K562 (cell line): ENCODE measurements at regions not wholly inside any gene's neighbourhood (a gene's known extent, or its start where the extent isn't known, plus 50 kb on each side); places are given as distances from the start of the nearest gene placed in this dataset.

Source experiments
- ATAC-seq: fragments of 200-7000 bp; cut with Tn5 transposase; 3 replicates; pipeline ENCODE4 v1.9.1; 2020; ENCODE audit warnings: moderate library complexity
- BruUV-seq: library from RNA; stranded (reverse); fragments of 400-500 nt; replicated peaks from 2 replicates; lab custom pipeline; 2021; lab: Mats Ljungman, UMichigan
- CTCF ChIA-PET: fragments of 300-600 bp; formaldehyde crosslinking; extraction: SDS; loops from one replicate; lab custom pipeline; 2021; ENCODE audit warnings: low intra/inter-chr PET ratio; lab: Yijun Ruan, JAX
- POLR2A ChIA-PET: fragments of 300-600, 350-650 bp; sonication (Branson Sonifier 250); formaldehyde crosslinking; extraction: SDS; loops from one replicate; lab custom pipeline; 2021; ENCODE audit warnings: antibody characterized with exemption, inconsistent platforms; lab: Yijun Ruan, JAX
- DNase-seq, 4 experiments: peaks; one replicate each; pipeline versions ENCODE4 v3.0.0 to v3.0.0-alpha.2; 2011 to 2018; ENCODE audit warnings: low spot score in 3 of 4, mixed read lengths in 3 of 4; ENCODE audit errors: extremely low read depth in 1 of 4
- FAIRE-seq: peaks from 2 replicates; lab custom pipeline; 2011; peaks lifted over from hg19 to GRCh38; lab: Jason Lieb, UNC
- H2AFZ ChIP-seq: 2 replicates; pipeline ENCODE4 v1.6.0; 2011; ENCODE audit warnings: low read depth, low read length, control low read depth, inconsistent platforms
- H3K27ac ChIP-seq: fragments of 200-600 bp; 3 replicates; pipeline ENCODE4 v1.8.0; 2011; ENCODE audit warnings: low read depth, mild to moderate bottlenecking, control low read depth, inconsistent platforms, low read length, moderate library complexity, mixed read lengths; ENCODE audit errors: extremely low read depth
- H3K27me3 ChIP-seq, 2 experiments: fragments of 300-600 bp in 1 of 2; 2 replicates in 1 of 2; 3 replicates in 1 of 2; pipeline versions ENCODE4 v1.6.0 to v1.8.0; 2011; ENCODE audit warnings: inconsistent platforms in 2 of 2, low read length in 2 of 2, mild to moderate bottlenecking in 1 of 2, mixed read lengths in 1 of 2, moderate library complexity in 1 of 2; ENCODE audit not compliant: control insufficient read depth in 2 of 2, insufficient read depth in 2 of 2
- H3K36me3 ChIP-seq: fragments of 300-600 bp; 3 replicates; pipeline ENCODE4 v1.8.0; 2011; ENCODE audit warnings: mild to moderate bottlenecking, low read length, inconsistent platforms; ENCODE audit not compliant: control insufficient read depth, insufficient read depth
- H3K4me1 ChIP-seq, 2 experiments: fragments of 200-600 bp in 1 of 2; replicated peaks in 1 of 2; 2 replicates in 1 of 2; 3 replicates in 1 of 2; pipeline versions ENCODE4 v1.5.1 to v1.8.0; 2011; ENCODE audit warnings: inconsistent platforms in 2 of 2, low read length in 2 of 2, mild to moderate bottlenecking in 1 of 2, mixed read lengths in 1 of 2, moderate library complexity in 1 of 2; ENCODE audit not compliant: control insufficient read depth in 2 of 2, insufficient read depth in 2 of 2
- H3K4me2 ChIP-seq: 2 replicates; pipeline ENCODE4 v1.6.1; 2011; ENCODE audit warnings: low read length, control low read depth, inconsistent platforms, mixed read lengths; ENCODE audit not compliant: insufficient read depth
- H3K4me3 ChIP-seq: fragments of 200-600 bp; sonication (generic), shearing (Covaris generic); 2 replicates; pipeline ENCODE4 v1.5.1; 2016; ENCODE audit warnings: control low read depth, inconsistent platforms
- H3K79me2 ChIP-seq: fragments of 200-600 bp; 3 replicates; pipeline ENCODE4 v1.8.0; 2011; ENCODE audit warnings: low read length, inconsistent platforms; ENCODE audit not compliant: control insufficient read depth, insufficient read depth
- H3K9ac ChIP-seq, 2 experiments: 2 replicates each; pipeline versions ENCODE4 v1.6.0 to v1.6.1; 2011; ENCODE audit warnings: low read depth in 2 of 2, low read length in 2 of 2, control low read depth in 1 of 2, inconsistent platforms in 1 of 2, mild to moderate bottlenecking in 1 of 2, mixed read lengths in 1 of 2; ENCODE audit not compliant: insufficient read depth in 1 of 2
- H3K9me1 ChIP-seq: one replicate; pipeline ENCODE4 v1.6.0; 2011; ENCODE audit warnings: inconsistent platforms, mild to moderate bottlenecking, low read length, moderate library complexity; ENCODE audit not compliant: control insufficient read depth, insufficient read depth
- H3K9me3 ChIP-seq: replicated peaks from 2 replicates; pipeline ENCODE4 v1.5.1; 2011; ENCODE audit warnings: low read depth, low read length, inconsistent platforms; ENCODE audit not compliant: control insufficient read depth, insufficient read depth
- H4K20me1 ChIP-seq: replicated peaks from 2 replicates; pipeline ENCODE4 v1.6.1; 2011; ENCODE audit warnings: low read length, inconsistent platforms, mixed read lengths; ENCODE audit not compliant: control insufficient read depth, insufficient read depth
- ATF6 ChIP-seq: sonication (generic); formaldehyde crosslinking; IDR thresholded peaks from 2 replicates; pipeline ENCODE4 v1.4.0; 2020; ENCODE audit warnings: mild to moderate bottlenecking, missing genetic modification reagents
- BMI1 ChIP-seq: fragments of 150-350 bp; IDR thresholded peaks from 2 replicates; pipeline ENCODE4 v1.6.1; 2014; ENCODE audit warnings: low read length
- CBX2 ChIP-seq: fragments of 200-600 bp; sonication (generic); IDR thresholded peaks from one replicate; pipeline ENCODE4 v1.6.1; 2012; ENCODE audit warnings: mild to moderate bottlenecking, low read length, inconsistent platforms; ENCODE audit not compliant: insufficient read depth, poor library complexity, severe bottlenecking
- CCAR2 ChIP-seq: fragments of 200-400 bp; formaldehyde crosslinking; IDR thresholded peaks from 2 replicates; pipeline ENCODE4 v1.6.1; 2017; ENCODE audit warnings: mild to moderate bottlenecking, low read depth, low read length
- E2F8 ChIP-seq: fragments of 450-650 bp; IDR thresholded peaks from 2 replicates; pipeline ENCODE4 v1.7.1; 2018; ENCODE audit warnings: mild to moderate bottlenecking, low read depth; ENCODE audit not compliant: partially characterized antibody
- ETV6 ChIP-seq, 3 experiments: fragments of 150-350 bp in 1 of 3; sonication (generic) in 1 of 3; formaldehyde crosslinking in 1 of 3; IDR thresholded peaks; 2 replicates each; pipeline versions ENCODE4 v1.6.1 to v1.8.0; 2014 to 2022; ENCODE audit warnings: borderline replicate concordance in 2 of 3, low read depth in 2 of 3, antibody characterized with exemption in 1 of 3, low read length in 1 of 3, mild to moderate bottlenecking in 1 of 3, missing genetic modification reagents in 1 of 3
- GABPB2 ChIP-seq: fragments of 250-450 bp; sonication (Bioruptor Pico); conservative IDR thresholded peaks from 2 replicates; pipeline ENCODE4 v1.5.1; 2021; ENCODE audit warnings: mild to moderate bottlenecking
- MBD1 ChIP-seq: fragments of 250-450 bp; sonication (Bioruptor Pico); IDR thresholded peaks from 2 replicates; pipeline ENCODE4 v1.8.0; 2022; ENCODE audit warnings: inconsistent platforms
- MED1 ChIP-seq: sonication (generic); formaldehyde crosslinking; IDR thresholded peaks from 2 replicates; pipeline ENCODE4 v1.8.1; 2023; ENCODE audit warnings: missing genetic modification reagents, borderline replicate concordance
- NR0B1 ChIP-seq: fragments of 450-650 bp; IDR thresholded peaks from one replicate; pipeline ENCODE4 v1.6.1; 2018; ENCODE audit warnings: mild to moderate bottlenecking, moderate library complexity; ENCODE audit not compliant: partially characterized antibody
- PRMT5 ChIP-seq: sonication (generic); formaldehyde crosslinking; IDR thresholded peaks from 2 replicates; pipeline ENCODE4 v1.5.0; 2020; ENCODE audit warnings: missing genetic modification reagents
- SOX6 ChIP-seq: fragments of 450-650 bp; IDR thresholded peaks from 2 replicates; pipeline ENCODE4 v1.6.1; 2014; ENCODE audit warnings: mild to moderate bottlenecking
- ZNF12 ChIP-seq: sonication (generic); formaldehyde crosslinking; IDR thresholded peaks from 2 replicates; pipeline ENCODE4 v1.4.0; 2020; ENCODE audit warnings: mild to moderate bottlenecking, missing genetic modification reagents
- ZNF644 ChIP-seq: fragments of 200-800 bp; sonication (Bioruptor generic); IDR thresholded peaks from 2 replicates; pipeline ENCODE4 v1.6.1; 2016; ENCODE audit warnings: low read depth, missing genetic modification characterization, missing compliant biosample characterization
- WGBS: fragments of 100-300 bp; shearing (Covaris generic); methylation state at CpG from one replicate; pipeline ENCODE4 v1.1.6; 2016; ENCODE audit warnings: low coverage, mixed read lengths; ENCODE audit not compliant: insufficient coverage; ENCODE audit errors: missing lambda C conversion rate; 5-methylcytosine and 5-hydroxymethylcytosine counted together
- in situ Hi-C: fragments of 300-500 bp; cut with MboI; formaldehyde crosslinking; loops from 4 replicates; pipeline ENCODE4 v1.15.0; 2018; ENCODE audit warnings: inconsistent platforms, mixed read lengths
- intact Hi-C: fragments of 100-400 bp; cut with micrococcal nuclease; formaldehyde crosslinking; loops from 2 replicates; pipeline ENCODE4 v1.14.2; 2022

GRCh38 chr6:97443408-97444080 lies 160.5 kb upstream of the MMS22L start:
- Histone ChIP-seq H3K4me2 (no peak overlapping the region), H2AFZ (no peak overlapping the region), H3K9me1 (no peaks in the 10 kb centered on the region), H3K36me3 (no peaks in the 10 kb centered on the region), H4K20me1 (no peaks in the 10 kb centered on the region), H3K4me3 (no peak overlapping the region), H3K27ac (no peak overlapping the region), H3K9me3 (no peaks in the 10 kb centered on the region), H3K4me1 (no peaks in the 10 kb centered on the region), H3K9ac (no peak overlapping the region), H3K79me2 (no peaks in the 10 kb centered on the region), H3K27me3 (no peaks in the 10 kb centered on the region)
- CTCF ChIA-PET: interaction anchor here (0.6 kb wide), 1 partner anchor 376 kb away, joined by 3 read pairs; no protein-coding TSS in a partner anchor
- intact Hi-C loops (no loop called here), in situ Hi-C loops (no loop called here)
- FAIRE-seq: no peak
- 3% methylated on average over 5 of the region's 5 CpGs for WGBS
- no peak for DNase-seq
- ATAC-seq: no peak
- BruUV-seq: no TSS peak
- POLR2A ChIA-PET: no interaction called here
- no peak for TF ChIP-seq SOX6
- no peak for TF ChIP-seq PRMT5 (CRISPR knock-in tag)
- no peak for TF ChIP-seq ETV6 (IDR thresholded peaks at IDR 0.05; ENCODE audit: borderline replicate concordance in 1 of 2, low read depth in 2 of 2, low read length in 1 of 2)
- no peak for TF ChIP-seq ETV6 (CRISPR knock-in tag; IDR thresholded peaks at IDR 0.05; ENCODE audit: borderline replicate concordance)
- TF ChIP-seq ZNF12 (CRISPR knock-in tag): no peak
- TF ChIP-seq CBX2: no peak
- no peak for TF ChIP-seq BMI1
- TF ChIP-seq E2F8: no peak
- TF ChIP-seq ZNF644 (tag): no peak
- no peak for TF ChIP-seq ATF6 (CRISPR knock-in tag)
- no peak for TF ChIP-seq MED1 (CRISPR knock-in tag)
- no peak for TF ChIP-seq CCAR2
- no peak for TF ChIP-seq GABPB2
- TF ChIP-seq NR0B1: no peak
- TF ChIP-seq MBD1 (CRISPR knock-in tag): no peak
